ENCODE measurements at regions not wholly inside any gene's neighbourhood (a gene's known extent, or its start where the extent isn't known, plus 50 kb on each side); places are given as distances from the start of the nearest gene placed in this dataset.
"Not testable (repeated sequence)": the region's sequence is repeated elsewhere in the genome, so short reads cannot be mapped to it uniquely, and the experiment has no call there.

DNA sequence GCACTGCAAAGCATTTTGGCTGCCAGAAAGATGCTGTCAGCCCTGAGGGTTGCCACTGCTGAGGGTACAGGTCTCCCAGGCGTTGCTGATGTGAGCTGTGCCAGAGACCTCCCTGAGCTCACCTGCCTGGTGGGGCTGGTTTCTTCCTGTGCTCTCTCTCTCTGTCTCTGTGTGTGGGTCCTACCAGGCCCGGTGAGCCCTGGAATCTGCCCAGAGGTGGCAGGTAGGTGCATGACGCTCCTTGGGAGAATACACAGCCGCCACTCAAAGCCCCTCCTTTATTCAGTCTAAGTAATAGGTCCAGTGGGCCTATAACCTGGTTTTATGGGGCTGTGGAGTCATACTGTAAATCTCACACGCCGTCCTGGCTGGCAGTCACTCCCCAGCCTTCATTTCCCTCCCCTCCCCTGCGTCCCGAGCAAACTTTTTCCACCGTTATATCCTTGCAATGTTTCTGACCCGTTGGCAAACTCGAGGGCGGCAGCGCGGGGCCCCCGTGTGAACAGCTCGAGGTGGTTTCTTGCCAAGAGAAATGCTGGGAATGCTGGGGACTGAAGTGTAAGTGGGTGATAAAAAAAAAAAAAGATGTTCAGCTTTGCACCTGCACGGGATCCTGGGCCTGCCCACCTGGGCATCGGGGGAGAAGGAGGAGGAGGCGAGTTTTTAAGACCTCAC lies 245.9 kb downstream of the CRLF2 start:
- Histone ChIP-seq H3K27ac (no peak overlapping the region), H3K9me3 (peaks cover 0 to 9% (median 2%) of the 10 kb centered on the region in 8 donors), H3K36me3 (no peaks in the 10 kb centered on the region), H3K27me3 (replicated peaks in 1 of 7) (peaks cover 0 to 13% (median 0%) of the 10 kb centered on the region in 7 donors), H3K4me3 (no peak overlapping the region), H3K4me1 (no peaks in the 10 kb centered on the region)
- WGBS, 5 donors = 79 to 85% (median 84%) methylated on average over 19 of the region's 19 CpGs
- intact Hi-C loops (cut with DNase I; ENCODE audit: low total_unique reads) = no loop called here
- no peak for DNase-seq
- no peak for TF ChIP-seq POLR2AphosphoS5 (IDR thresholded peaks at IDR 0.05)
- TF ChIP-seq, protein P1, sequence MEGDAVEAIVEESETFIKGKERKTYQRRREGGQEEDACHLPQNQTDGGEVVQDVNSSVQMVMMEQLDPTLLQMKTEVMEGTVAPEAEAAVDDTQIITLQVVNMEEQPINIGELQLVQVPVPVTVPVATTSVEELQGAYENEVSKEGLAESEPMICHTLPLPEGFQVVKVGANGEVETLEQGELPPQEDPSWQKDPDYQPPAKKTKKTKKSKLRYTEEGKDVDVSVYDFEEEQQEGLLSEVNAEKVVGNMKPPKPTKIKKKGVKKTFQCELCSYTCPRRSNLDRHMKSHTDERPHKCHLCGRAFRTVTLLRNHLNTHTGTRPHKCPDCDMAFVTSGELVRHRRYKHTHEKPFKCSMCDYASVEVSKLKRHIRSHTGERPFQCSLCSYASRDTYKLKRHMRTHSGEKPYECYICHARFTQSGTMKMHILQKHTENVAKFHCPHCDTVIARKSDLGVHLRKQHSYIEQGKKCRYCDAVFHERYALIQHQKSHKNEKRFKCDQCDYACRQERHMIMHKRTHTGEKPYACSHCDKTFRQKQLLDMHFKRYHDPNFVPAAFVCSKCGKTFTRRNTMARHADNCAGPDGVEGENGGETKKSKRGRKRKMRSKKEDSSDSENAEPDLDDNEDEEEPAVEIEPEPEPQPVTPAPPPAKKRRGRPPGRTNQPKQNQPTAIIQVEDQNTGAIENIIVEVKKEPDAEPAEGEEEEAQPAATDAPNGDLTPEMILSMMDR (IDR thresholded peaks at IDR 0.05 in 8 of 11, conservative IDR thresholded peaks at IDR 0.05 in 3 of 11) = no peak
- TF ChIP-seq POLR2A (IDR thresholded peaks at IDR 0.05) = no peak

GRCh38 chrX:964831-965416 lies 247.5 kb downstream of the CRLF2 start:
- Histone ChIP-seq H3K4me1 (no peaks in the 10 kb centered on the region), H3K9me3 (no peaks in the 10 kb centered on the region), H3K36me3 (no peaks in the 10 kb centered on the region), H3K27ac (no peak overlapping the region), H3K27me3 (replicated peaks in 1 of 7) (peaks cover 0 to 18% (median 0%) of the 10 kb centered on the region in 7 donors), H3K4me3 (no peak overlapping the region)
- no peak for DNase-seq
- intact Hi-C loops (cut with DNase I; ENCODE audit: low total_unique reads) = no loop called here
- TF ChIP-seq POLR2AphosphoS5 (IDR thresholded peaks at IDR 0.05) (no peak), POLR2A (IDR thresholded peaks at IDR 0.05) (no peak)
- TF ChIP-seq, protein P1 (IDR thresholded peaks at IDR 0.05 in 8 of 11, conservative IDR thresholded peaks at IDR 0.05 in 3 of 11) = no peak
- WGBS, 5 donors = 36 to 49% (median 39%) methylated on average over 10 of the region's 10 CpGs

GRCh38 chrX:960821-961220 lies 251.6 kb downstream of the CRLF2 start:
- Histone ChIP-seq H3K4me1 (no peaks in the 10 kb centered on the region), H3K4me3 (no peak overlapping the region), H3K36me3 (no peaks in the 10 kb centered on the region), H3K9me3 (peaks cover 0 to 16% (median 0%) of the 10 kb centered on the region in 8 donors), H3K27ac (no peak overlapping the region), H3K27me3 (replicated peaks in 1 of 7) (peaks cover 0 to 18% (median 0%) of the 10 kb centered on the region in 7 donors)
- WGBS, 5 donors = 66 to 73% (median 68%) methylated on average over 8 of the region's 8 CpGs
- TF ChIP-seq, protein P1 (IDR thresholded peaks at IDR 0.05 in 8 of 11, conservative IDR thresholded peaks at IDR 0.05 in 3 of 11) = no peak
- TF ChIP-seq POLR2AphosphoS5 (IDR thresholded peaks at IDR 0.05) (no peak), POLR2A (IDR thresholded peaks at IDR 0.05) (no peak)
- intact Hi-C loops (cut with DNase I; ENCODE audit: low total_unique reads) = no loop called here
- no peak for DNase-seq

- no peak overlapping the region for H3K4me3 ChIP-seq
- H3K36me3 ChIP-seq = no peaks in the 10 kb centered on the region
- H3K27me3 ChIP-seq (replicated peaks in 1 of 7) = peaks cover 0 to 18% (median 0%) of the 10 kb centered on the region in 7 donors
- intact Hi-C loops (cut with DNase I; ENCODE audit: low total_unique reads) = no loop called here
- no peak overlapping the region for H3K27ac ChIP-seq
- peaks cover 0 to 25% (median 0%) of the 10 kb centered on the region in 8 donors for H3K9me3 ChIP-seq
- WGBS, 5 donors = 80 to 90% (median 80%) methylated on average over 10 of the region's 10 CpGs
- H3K4me1 ChIP-seq = no peaks in the 10 kb centered on the region
- TF ChIP-seq POLR2A (IDR thresholded peaks at IDR 0.05) = no peak
- DNase-seq = no peak
These were observed 252.9 kb downstream of the CRLF2 start for GRCh38 chrX:959595-959994.

DNA sequence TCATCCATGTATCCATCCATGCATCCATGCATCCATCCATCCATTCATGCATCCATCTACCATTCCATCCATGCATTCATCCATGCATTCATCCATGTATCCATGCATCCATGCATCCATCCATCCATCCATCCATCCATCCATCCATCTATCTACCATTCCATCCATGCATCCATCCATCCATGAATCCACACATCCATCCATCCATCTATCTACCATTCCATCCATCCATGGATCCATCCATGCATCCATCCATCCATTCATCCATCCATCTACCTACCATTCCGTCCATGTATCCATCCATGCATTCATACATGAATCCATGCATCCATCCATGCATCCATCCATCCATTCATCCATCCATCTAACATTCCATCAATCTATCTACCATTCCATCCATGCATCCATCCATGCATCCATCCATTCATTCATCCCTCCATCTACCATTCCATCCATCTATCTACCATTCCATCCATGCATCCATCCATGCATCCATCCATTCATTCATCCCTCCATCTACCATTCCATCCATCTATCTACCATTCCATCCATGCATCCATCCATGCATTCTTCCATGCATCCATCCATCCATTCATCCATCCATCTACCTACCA lies 257.2 kb downstream of the CRLF2 start:
- peaks cover 0 to 39% (median 0%) of the 10 kb centered on the region in 8 donors for H3K9me3 ChIP-seq
- intact Hi-C loops (cut with DNase I; ENCODE audit: low total_unique reads); H3K27me3 ChIP-seq (replicated peaks in 1 of 7); H3K27ac ChIP-seq; DNase-seq; H3K4me3 ChIP-seq; H3K4me1 ChIP-seq; H3K36me3 ChIP-seq: not testable (repeated sequence)
- 71 to 91% (median 78%) methylated on average over 1 of the region's 1 CpG for WGBS, 5 donors
